Panc1 (cell line): ENCODE measurements at regions not wholly inside any gene's neighbourhood (a gene's known extent, or its start where the extent isn't known, plus 50 kb on each side); places are given as distances from the start of the nearest gene placed in this dataset.
"Not testable (repeated sequence)": the region's sequence is repeated elsewhere in the genome, so short reads cannot be mapped to it uniquely, and the experiment has no call there.

Source experiments
- ATAC-seq: fragments of 200-7000 bp; cut with Tn5 transposase; 2 replicates; pipeline ENCODE4 v1.9.1; 2020; ENCODE audit warnings: mild to moderate bottlenecking, moderate library complexity
- BruUV-seq: library from RNA; stranded (reverse); fragments of 400-500 nt; replicated peaks from 2 replicates; lab custom pipeline; 2021; lab: Mats Ljungman, UMichigan
- CTCF ChIA-PET: fragments of 300-600 bp; sonication (Branson Sonifier 250); formaldehyde crosslinking; loops from one replicate; lab custom pipeline; 2022; ENCODE audit warnings: antibody characterized with exemption; lab: Charles Lee
- POLR2A ChIA-PET: fragments of 300-600 bp; sonication (Branson Sonifier 250); formaldehyde crosslinking; loops from one replicate; lab custom pipeline; 2022; ENCODE audit warnings: antibody characterized with exemption; lab: Charles Lee
- DNase-seq: peaks from one replicate; pipeline ENCODE4 v3.0.0-alpha.2; 2010; ENCODE audit warnings: low read depth, low spot score
- H3K27ac ChIP-seq: 2 replicates; pipeline ENCODE4 v1.5.1; 2011; ENCODE audit warnings: mild to moderate bottlenecking, low read length, inconsistent platforms
- H3K27me3 ChIP-seq: fragments of 200-500 bp; sonication (Bioruptor generic); 2 replicates; pipeline ENCODE4 v1.6.0; 2014; ENCODE audit warnings: low read length, inconsistent platforms; ENCODE audit not compliant: control insufficient read depth, insufficient read depth
- H3K36me3 ChIP-seq: fragments of 200-500 bp; sonication (Bioruptor generic); 2 replicates; pipeline ENCODE4 v1.5.1; 2014; ENCODE audit warnings: inconsistent platforms, mild to moderate bottlenecking, low read length, moderate library complexity; ENCODE audit not compliant: control insufficient read depth, insufficient read depth
- H3K4me1 ChIP-seq: 2 replicates; pipeline ENCODE4 v1.5.1; 2011; ENCODE audit warnings: inconsistent platforms, mild to moderate bottlenecking, low read length, moderate library complexity; ENCODE audit not compliant: control insufficient read depth, insufficient read depth
- H3K4me3 ChIP-seq, 2 experiments: 2 replicates each; pipeline ENCODE4 v1.5.1; 2011 to 2012; ENCODE audit warnings: low read depth in 2 of 2, low read length in 2 of 2, mild to moderate bottlenecking in 2 of 2, inconsistent platforms in 1 of 2, moderate library complexity in 1 of 2
- H3K9me3 ChIP-seq: fragments of 200-500 bp; sonication (Bioruptor generic); 2 replicates; pipeline ENCODE4 v1.5.1; 2014; ENCODE audit warnings: low read depth, mild to moderate bottlenecking, inconsistent platforms, low read length, moderate library complexity; ENCODE audit not compliant: control insufficient read depth, insufficient read depth
- POLR2AphosphoS5 ChIP-seq: IDR thresholded peaks from 2 replicates; pipeline ENCODE4 v1.6.1; 2012; ENCODE audit warnings: mild to moderate bottlenecking, low read depth, low read length, moderate library complexity
- SIN3A ChIP-seq: IDR thresholded peaks from 2 replicates; pipeline ENCODE4 v1.6.1; 2012; ENCODE audit warnings: low read depth, mild to moderate bottlenecking, low read length, moderate library complexity, borderline replicate concordance; ENCODE audit not compliant: insufficient read depth
- TCF7L2 ChIP-seq: IDR thresholded peaks from 2 replicates; pipeline ENCODE4 v1.6.1; 2011; ENCODE audit warnings: mild to moderate bottlenecking, low read depth, low read length, inconsistent platforms
- in situ Hi-C: cut with HindIII; loops from 2 replicates; pipeline ENCODE4 v1.10.0; 2016; ENCODE audit warnings: low sequenced_read_pairs, low pct_unique_long_range_greater_than_20kb
- intact Hi-C: fragments of 100-400 bp; cut with micrococcal nuclease; formaldehyde crosslinking; loops from one replicate; pipeline ENCODE4 v1.10.0; 2022; ENCODE audit not compliant: unreplicated experiment
- TF ChIP-seq, protein P1 (sequence below): fragments of 450-650 bp; IDR thresholded peaks from 2 replicates; pipeline ENCODE4 v1.5.1; 2017; ENCODE audit warnings: mild to moderate bottlenecking
- TF ChIP-seq, protein P2 (sequence below), 2 experiments: IDR thresholded peaks; 2 replicates each; pipeline ENCODE4 v1.6.1; 2011 to 2012; ENCODE audit warnings: low read depth in 2 of 2, control low read depth in 1 of 2, low read length in 1 of 2, mild to moderate bottlenecking in 1 of 2, moderate library complexity in 1 of 2; ENCODE audit not compliant: insufficient read depth in 1 of 2

GRCh38 chr5:117731446-117731845 is 1156.8 kb upstream of the SEMA6A start:
- in situ Hi-C loops, result no loop called here
- ChIA-PET POLR2A (no interaction called here), CTCF (no interaction called here)

DNA sequence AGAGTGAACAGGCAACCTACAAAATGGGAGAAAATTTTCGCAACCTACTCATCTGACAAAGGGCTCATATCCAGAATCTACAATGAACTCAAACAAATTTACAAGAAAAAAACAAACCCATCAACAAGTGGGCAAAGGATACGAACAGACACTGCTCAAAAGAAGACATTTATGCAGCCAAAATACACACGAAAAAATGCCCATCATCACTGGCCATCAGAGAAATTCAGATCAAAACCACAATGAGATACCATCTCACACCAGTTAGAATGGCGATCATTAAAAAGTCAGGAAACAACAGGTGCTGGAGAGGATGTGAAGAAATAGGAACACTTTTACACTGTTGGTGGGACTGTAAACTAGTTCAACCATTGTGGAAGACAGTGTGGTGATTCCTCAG is 1146.2 kb upstream of the SEMA6A start:
- POLR2A ChIA-PET, H3K36me3 ChIP-seq, H3K4me1 ChIP-seq, in situ Hi-C loops, BruUV-seq, DNase-seq, ATAC-seq, H3K4me3 ChIP-seq, CTCF ChIA-PET, H3K27me3 ChIP-seq, H3K9me3 ChIP-seq, H3K27ac ChIP-seq, intact Hi-C loops: not testable (repeated sequence)

More at GRCh38 chr5:117731446-117731845, 1156.8 kb upstream of the SEMA6A start:
- TF ChIP-seq SIN3A, result no peak
- TF ChIP-seq POLR2AphosphoS5, result no peak
- no peak for TF ChIP-seq TCF7L2
- TF ChIP-seq, protein P1, sequence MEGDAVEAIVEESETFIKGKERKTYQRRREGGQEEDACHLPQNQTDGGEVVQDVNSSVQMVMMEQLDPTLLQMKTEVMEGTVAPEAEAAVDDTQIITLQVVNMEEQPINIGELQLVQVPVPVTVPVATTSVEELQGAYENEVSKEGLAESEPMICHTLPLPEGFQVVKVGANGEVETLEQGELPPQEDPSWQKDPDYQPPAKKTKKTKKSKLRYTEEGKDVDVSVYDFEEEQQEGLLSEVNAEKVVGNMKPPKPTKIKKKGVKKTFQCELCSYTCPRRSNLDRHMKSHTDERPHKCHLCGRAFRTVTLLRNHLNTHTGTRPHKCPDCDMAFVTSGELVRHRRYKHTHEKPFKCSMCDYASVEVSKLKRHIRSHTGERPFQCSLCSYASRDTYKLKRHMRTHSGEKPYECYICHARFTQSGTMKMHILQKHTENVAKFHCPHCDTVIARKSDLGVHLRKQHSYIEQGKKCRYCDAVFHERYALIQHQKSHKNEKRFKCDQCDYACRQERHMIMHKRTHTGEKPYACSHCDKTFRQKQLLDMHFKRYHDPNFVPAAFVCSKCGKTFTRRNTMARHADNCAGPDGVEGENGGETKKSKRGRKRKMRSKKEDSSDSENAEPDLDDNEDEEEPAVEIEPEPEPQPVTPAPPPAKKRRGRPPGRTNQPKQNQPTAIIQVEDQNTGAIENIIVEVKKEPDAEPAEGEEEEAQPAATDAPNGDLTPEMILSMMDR, result no peak
- TF ChIP-seq, protein P2, sequence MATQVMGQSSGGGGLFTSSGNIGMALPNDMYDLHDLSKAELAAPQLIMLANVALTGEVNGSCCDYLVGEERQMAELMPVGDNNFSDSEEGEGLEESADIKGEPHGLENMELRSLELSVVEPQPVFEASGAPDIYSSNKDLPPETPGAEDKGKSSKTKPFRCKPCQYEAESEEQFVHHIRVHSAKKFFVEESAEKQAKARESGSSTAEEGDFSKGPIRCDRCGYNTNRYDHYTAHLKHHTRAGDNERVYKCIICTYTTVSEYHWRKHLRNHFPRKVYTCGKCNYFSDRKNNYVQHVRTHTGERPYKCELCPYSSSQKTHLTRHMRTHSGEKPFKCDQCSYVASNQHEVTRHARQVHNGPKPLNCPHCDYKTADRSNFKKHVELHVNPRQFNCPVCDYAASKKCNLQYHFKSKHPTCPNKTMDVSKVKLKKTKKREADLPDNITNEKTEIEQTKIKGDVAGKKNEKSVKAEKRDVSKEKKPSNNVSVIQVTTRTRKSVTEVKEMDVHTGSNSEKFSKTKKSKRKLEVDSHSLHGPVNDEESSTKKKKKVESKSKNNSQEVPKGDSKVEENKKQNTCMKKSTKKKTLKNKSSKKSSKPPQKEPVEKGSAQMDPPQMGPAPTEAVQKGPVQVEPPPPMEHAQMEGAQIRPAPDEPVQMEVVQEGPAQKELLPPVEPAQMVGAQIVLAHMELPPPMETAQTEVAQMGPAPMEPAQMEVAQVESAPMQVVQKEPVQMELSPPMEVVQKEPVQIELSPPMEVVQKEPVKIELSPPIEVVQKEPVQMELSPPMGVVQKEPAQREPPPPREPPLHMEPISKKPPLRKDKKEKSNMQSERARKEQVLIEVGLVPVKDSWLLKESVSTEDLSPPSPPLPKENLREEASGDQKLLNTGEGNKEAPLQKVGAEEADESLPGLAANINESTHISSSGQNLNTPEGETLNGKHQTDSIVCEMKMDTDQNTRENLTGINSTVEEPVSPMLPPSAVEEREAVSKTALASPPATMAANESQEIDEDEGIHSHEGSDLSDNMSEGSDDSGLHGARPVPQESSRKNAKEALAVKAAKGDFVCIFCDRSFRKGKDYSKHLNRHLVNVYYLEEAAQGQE (IDR thresholded peaks at IDR 0.05; ENCODE audit: insufficient read depth in 1 of 2, low read depth in 2 of 2, low read length in 1 of 2), result no peak
- no TSS peak for BruUV-seq
- ATAC-seq (no peak), DNase-seq (no peak)
- Histone ChIP-seq H3K27me3 (no peaks in the 10 kb centered on the region), H3K4me1 (no peaks in the 10 kb centered on the region), H3K9me3 (no peaks in the 10 kb centered on the region), H3K36me3 (no peaks in the 10 kb centered on the region), H3K27ac (no peak overlapping the region), H3K4me3 (no peak overlapping the region)
- intact Hi-C loops, result no loop called here

DNA sequence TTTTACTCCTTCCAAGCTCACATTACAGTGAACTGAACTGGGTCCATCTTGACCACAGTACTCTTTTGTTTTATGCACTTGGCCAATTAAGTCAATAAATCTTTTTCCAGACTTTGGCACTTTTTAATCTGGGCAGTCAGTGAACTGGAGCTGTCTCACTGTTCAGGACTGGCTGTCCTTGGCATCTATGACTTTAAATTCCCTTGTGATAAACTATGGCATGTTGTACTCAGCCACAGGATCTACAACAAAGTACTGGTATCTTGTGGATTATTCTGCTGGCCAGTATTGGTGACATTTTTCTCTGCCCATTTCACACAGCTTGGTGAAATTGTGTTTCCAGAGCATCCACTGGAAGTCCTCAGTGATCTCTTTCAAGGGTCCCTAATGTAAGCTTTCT is 1144.8 kb upstream of the SEMA6A start:
- intact Hi-C loops, result no loop called here
- POLR2A ChIA-PET, result no interaction called here
- no peak for ATAC-seq
- CTCF ChIA-PET, result no interaction called here
- no peak for TF ChIP-seq POLR2AphosphoS5
- no peak for TF ChIP-seq TCF7L2
- TF ChIP-seq, protein P1, result no peak
- TF ChIP-seq, protein P2 (IDR thresholded peaks at IDR 0.05; ENCODE audit: insufficient read depth in 1 of 2, low read depth in 2 of 2, low read length in 1 of 2), result no peak
- no peak for TF ChIP-seq SIN3A
- Histone ChIP-seq H3K4me1 (no peaks in the 10 kb centered on the region), H3K4me3 (no peak overlapping the region), H3K27ac (no peak overlapping the region), H3K27me3 (no peaks in the 10 kb centered on the region), H3K36me3 (no peaks in the 10 kb centered on the region), H3K9me3 (peaks cover 14% of the 10 kb centered on the region; the same call in 1 of the 2 replicates)
- no TSS peak for BruUV-seq
- no peak for DNase-seq
- in situ Hi-C loops, result no loop called here
